ENCODE measurements at regions not wholly inside any gene's neighbourhood (a gene's known extent, or its start where the extent isn't known, plus 50 kb on each side); places are given as distances from the start of the nearest gene placed in this dataset.
"Not testable (repeated sequence)": the region's sequence is repeated elsewhere in the genome, so short reads cannot be mapped to it uniquely, and the experiment has no call there.

- no peak for DNase-seq (ENCODE audit: low read depth)
Observed at GRCh38 chr4:125262502-125262901, 52.3 kb upstream of the FAT4 start.

GRCh38 chr4:125262079-125262478, 52.7 kb upstream of the FAT4 start:
- DNase-seq (ENCODE audit: low read depth) = no peak

DNA sequence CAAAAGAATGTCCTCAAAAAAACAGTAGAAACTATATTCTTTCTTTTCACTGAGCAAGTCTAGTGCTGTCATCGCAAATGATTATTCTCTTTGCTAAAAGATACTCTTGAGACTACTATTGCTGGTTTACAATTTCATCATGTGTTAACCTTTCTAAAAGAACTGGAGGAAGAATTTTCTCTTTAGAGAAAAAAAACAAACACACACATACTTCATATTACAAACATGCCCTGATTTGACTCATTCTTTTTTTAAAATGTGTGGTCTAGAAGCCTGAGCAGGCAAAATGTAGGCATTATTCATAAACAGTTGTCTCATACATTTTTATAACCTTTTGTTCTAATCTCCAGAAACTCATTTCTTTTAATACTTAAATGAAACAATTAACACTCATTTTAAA, 60.6 kb upstream of the FAT4 start:
- peak; percentile 51 for DNase-seq (ENCODE audit: low read depth)

DNA sequence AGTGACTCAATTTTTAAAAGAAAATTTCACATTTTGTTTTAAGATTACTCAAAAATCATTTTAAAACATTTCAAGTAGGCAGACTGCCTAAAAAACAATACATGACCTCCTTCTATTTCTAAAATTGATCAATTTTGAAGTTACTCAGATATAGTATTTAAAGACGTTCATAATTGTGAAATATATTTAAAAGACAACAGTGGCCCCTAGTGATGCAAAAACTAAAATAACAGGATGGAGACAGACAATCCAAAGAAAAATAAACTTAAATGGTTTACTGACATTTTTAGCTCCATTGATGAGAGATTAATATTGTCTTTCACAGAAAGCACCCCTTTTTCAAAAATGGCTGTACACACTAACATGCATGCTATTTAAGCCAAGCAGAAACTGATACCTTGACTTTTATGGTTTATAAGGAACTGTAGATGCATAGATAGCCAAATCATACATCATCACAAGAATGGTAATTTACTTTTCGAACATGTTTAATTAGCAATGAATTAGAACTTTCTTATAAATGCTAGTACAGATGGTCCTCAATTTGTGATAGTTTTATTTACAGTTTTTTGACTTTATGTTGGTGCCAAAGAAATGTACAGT, 69.8 kb upstream of the FAT4 start:
- peak; percentile 26 for DNase-seq (ENCODE audit: low read depth)

DNA sequence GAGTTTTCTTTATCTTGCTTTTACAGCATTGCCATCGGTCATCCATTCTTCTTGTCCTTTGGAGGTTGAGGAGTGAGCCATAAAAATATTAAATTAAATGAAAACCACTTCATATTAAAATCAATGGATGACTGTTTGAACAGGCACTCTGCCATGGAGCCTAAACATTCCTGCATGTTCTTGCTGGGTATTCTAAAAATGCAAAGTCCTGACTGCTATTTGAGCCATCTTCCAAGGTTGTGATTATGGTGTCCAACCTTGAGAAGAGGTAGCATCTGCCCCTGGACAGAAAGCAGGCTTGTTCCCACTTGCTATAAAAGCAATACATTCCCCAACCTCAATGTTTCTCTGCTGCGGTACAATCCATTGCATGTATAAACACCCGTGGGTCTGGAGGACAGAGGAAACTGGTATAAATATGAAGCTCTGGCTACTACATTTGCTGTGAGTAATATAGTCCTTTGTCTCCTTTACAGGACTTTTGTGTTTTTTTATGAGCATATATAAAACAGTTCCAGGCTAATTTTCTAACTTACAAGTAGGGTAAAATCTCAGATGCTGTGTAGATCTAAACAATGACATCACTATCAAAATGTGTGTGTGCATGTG, 70.9 kb upstream of the FAT4 start:
- DNase-seq (ENCODE audit: low read depth) = peak; percentile 7

GRCh38 chr4:125235971-125236370, 78.8 kb upstream of the FAT4 start:
- no peak for DNase-seq (ENCODE audit: low read depth)

- DNase-seq (ENCODE audit: low read depth) = no peak
Observed at GRCh38 chr4:125231661-125232060, 83.1 kb upstream of the FAT4 start.

DNA sequence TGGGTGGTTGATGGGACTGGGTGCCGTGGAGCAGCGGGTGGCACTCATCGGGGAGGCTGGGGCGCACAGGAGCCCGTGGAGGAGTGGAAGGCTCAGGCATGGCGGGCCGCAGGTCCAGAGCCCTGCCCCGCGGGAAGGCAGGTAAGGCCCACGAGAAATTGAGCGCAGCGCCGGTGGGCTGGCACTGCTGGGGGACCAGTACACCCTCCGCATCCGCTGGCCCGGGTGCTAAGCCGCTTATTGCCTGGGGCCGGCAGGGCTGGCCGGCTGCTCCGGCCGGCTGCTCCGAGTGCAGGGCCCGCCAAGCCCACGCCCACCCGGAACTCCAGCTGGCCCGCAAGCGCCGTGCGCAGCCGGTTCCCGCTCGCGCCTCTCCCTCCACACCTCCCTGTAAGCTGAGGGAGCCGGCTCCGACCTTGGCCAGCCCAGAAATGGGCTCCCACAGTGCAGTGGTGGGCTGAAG, 85.1 kb upstream of the FAT4 start:
- no peak for DNase-seq (ENCODE audit: low read depth)

DNA sequence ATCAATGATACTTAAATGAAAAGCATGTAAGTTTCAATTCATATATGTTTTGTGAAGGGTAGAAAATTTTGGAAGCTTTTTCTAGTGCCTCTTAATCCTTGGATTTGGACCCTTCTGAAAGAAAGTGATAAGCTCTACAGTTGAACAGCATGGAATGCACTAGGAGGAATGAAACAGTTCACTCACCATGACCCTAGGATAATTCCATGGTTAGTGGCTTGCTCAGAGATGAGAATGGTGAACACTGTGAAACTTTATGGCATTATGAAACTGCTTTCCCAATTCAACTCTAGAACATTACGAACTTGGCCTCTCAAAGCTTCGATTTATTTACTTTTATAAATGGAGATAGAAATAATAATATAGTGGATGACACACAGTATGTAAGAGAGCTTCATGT, 88.9 kb upstream of the FAT4 start:
- DNase-seq (ENCODE audit: low read depth) = peak; percentile 56

DNA sequence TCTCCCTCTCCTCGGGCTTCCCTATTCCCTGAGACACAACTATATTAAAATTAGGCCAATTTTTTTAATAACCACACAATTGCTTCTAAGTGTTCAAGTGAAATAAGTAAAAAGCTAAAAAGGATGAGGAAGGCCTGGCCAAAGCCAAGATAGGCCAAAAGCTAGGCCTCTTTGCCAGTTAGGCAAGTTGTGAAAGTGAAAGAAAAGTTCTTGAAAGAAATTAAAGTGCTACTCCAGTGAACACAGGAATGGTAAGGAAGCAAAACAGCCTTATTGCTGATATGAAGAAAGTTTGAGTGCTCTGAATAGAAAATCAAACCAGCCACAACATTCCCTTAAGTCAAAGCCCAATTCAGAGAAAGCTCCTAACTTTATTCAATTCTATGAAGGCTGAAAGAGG, 114.2 kb upstream of the FAT4 start:
- DNase-seq (ENCODE audit: low read depth) = no peak

DNA sequence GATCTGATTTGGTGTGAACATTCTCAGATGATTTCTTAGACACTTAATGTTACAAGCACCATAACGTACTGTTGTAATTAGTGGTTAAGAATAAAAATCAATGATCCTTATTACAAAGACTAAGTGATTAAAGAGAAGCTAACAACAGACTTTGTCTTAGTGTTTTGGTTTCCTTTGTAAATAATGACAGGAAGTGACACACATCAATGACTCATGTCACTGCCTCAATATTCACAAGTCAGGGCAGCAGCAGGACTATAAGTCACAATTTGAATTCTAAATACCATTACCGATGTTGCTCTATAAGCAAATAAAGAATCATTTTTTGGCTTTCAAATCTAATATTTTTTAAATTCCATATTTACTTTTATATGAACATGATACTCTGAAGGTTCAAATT, 115.8 kb upstream of the FAT4 start:
- no peak for DNase-seq (ENCODE audit: low read depth)

DNA sequence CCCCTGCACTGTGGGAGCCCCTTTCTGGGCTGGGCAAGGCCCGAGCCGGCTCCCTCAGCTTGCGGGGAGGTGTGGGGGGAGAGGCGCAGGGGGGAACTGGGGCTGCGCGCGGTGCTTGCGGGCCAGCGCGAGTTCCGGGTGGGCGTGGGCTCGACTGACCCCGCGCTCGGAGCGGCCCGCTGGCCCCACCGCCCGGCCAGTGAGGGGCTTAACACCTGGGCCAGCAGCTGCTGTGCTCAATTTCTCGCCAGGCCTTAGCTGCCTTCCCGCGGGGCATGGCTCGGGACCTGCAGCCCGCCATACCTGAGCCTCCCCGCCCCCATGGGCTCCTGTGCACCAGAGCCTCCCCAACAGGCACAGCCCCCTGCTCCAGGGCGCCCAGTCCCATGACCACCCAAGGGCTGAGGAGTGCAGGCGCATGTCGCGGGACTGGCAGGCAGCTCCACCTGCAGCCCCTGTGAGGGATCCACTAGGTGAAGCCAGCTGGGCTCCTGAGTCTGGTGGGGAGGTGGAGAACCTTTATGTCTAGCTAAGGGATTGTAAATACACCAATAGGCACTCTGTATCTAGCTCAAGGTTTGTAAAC, 122.8 kb upstream of the FAT4 start:
- not testable (repeated sequence) for DNase-seq (ENCODE audit: low read depth)

DNA sequence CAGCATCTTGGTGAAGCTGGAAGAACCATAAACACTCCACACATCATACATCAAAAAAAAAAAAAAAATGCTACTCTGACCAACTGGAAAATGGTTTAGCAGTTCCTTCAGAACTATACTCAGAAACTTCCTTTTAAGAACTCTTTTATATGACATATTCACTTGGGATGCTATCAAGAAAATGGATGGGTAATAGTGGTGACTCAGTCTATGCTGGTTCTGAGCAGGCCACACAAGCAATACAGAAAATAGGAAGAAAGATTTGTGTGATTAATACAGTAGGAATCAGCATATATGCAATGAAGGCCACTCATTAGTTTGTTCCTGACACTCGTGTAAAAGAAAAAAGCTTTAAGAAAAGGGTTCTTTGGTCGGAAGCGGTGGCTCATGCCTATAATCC, 123.5 kb upstream of the FAT4 start:
- peak; percentile 77 for DNase-seq (ENCODE audit: low read depth)

DNA sequence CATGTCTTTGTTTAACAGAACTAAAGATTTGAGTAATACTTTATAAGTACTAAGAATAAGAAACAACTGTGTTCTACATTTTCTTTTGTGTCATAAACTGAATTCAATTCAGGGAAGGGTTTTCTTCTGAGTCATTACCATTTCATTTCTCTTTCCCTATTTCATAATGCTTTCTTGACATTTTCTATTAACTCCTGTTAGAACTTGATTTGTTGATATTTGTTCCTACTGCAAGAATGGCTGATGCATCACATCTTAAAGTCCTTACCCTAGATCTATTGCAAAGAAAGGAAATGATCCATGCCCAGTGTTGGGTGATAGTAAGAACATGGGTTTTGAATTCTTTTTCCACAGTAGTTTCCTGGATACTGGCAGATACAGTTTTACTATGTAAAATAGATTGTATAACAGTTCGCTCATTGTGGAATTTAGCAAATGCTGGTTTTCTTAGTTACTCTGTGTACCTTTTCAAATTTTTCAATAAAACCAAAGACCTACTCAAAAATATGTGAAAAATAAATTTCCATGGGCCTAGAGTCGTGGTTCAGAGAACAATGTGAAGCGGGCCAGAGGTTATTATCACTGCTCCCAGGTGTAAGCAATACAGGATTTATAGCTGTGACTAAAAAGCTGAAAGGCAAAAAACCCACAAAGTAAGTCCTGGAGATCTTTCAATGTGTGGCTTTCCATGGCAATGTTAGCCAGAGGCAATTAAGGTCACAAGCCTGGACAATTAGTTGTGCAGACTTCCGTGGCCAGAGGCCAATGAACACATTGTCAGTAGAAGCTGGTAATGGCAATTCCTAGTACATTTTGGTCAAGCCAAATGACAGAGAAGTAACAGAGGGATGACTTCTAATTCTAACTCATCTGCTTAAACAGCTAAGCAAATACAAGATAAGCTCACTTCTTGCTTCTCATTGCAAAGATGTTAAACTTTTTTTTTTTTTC, 127.3 kb upstream of the FAT4 start:
- DNase-seq (ENCODE audit: low read depth) = peak; percentile 80

DNA sequence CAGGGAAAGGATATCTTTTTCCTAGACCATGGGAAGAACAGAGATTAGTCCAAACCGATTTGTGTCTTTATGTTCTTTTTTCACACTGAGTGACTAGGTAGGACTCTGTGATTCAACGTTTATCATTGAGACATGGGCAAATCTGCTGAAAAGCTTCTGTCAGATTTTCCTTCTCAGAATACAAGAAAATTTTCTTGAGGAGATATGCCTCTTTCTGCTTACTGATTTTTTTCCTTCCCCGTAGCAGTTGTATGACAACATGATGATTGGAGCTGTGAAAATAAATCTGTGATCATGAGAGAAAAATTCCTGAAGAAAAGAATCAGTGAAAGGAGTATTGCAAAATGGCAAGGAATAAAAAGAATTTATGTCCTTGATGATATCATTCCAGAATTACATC, 130.6 kb upstream of the FAT4 start:
- DNase-seq (ENCODE audit: low read depth) = peak; percentile 38

DNA sequence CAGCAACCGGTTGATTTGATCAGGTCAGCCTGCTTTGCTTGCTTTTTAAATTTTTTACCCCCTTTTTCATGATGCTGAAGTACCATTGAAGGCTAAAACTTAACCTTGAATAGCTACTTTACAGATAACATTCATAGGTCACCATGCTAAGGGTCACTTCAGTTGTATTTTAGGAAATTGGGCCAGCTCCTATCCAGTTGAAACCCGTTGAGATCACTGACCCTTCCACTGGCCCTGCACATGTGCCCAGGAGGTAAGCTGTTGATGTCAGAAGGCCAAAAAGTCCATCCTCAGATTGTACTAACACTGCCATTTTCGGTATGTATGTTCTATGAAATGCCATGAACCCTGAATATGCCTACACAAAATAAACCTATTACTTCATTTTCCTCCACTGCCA, 133.0 kb upstream of the FAT4 start:
- no peak for DNase-seq (ENCODE audit: low read depth)

DNA sequence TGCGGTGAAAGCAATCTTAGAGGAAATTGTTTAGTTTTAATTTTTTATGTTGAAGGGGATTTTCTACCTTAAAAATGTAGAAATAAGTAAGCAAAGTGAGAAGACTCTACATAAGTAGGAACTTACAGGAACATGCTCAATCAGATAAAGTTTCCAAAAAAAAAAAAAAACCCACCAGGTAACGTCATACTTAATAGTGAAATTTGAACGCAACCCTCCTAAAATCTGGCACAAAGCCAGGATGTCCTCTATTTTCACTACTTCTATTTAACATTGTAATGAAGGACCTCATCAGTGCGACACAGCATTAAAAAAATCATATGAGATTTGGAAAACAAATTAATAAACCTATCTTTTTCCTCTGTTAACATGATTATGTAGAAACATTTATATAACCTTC, 135.0 kb upstream of the FAT4 start:
- no peak for DNase-seq (ENCODE audit: low read depth)

- DNase-seq (ENCODE audit: low read depth) = no peak
Observed at GRCh38 chr4:125169192-125169591, 145.6 kb upstream of the FAT4 start.

GRCh38 chr4:125168531-125168930, 146.2 kb upstream of the FAT4 start:
- DNase-seq (ENCODE audit: low read depth) = peak; percentile 34

GRCh38 chr4:125166012-125166411, 148.7 kb upstream of the FAT4 start:
- DNase-seq (ENCODE audit: low read depth) = not testable (repeated sequence)

DNA sequence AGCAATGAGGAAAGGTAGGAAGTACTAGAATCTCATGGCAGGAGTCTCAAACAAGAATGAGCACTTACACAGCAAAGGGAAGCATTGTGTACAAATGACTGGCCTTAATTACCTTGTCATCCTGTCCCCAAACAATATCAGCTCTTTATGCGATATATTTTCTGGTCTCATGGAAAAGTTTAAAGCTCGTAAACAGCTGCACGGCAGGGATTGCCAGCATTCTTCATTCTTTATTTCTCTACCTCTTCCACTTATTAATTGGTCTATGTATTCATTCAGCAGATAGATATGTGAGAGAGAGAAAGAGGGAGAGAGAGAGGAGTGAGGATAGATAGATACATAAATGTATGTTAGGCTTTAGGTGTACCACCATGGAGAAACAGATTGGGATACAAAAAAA, 155.8 kb upstream of the FAT4 start:
- DNase-seq (ENCODE audit: low read depth) = no peak

DNA sequence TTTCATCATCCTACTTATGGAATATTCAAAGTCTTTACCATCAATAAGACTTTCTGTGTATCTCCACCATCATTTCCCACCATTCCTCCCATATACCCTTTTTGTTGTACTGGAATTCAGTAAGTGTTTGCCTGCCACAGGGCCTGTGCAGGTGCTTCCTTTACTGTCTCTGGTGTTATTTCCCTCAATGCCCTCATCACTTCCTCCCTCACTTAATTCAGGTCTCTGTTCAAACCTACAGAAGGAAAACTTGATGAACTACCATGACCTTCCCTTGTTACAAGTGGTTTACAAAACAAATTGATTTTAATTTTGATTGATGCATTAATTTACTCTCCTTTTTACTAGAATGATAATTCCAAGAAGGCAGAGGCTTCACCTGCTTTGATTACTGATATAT, 159.5 kb upstream of the FAT4 start:
- no peak for DNase-seq (ENCODE audit: low read depth)

All from amniotic epithelial cell (primary cell).